ENCODE measurements at regions not wholly inside any gene's neighbourhood (a gene's known extent, or its start where the extent isn't known, plus 50 kb on each side); places are given as distances from the start of the nearest gene placed in this dataset.

DNA sequence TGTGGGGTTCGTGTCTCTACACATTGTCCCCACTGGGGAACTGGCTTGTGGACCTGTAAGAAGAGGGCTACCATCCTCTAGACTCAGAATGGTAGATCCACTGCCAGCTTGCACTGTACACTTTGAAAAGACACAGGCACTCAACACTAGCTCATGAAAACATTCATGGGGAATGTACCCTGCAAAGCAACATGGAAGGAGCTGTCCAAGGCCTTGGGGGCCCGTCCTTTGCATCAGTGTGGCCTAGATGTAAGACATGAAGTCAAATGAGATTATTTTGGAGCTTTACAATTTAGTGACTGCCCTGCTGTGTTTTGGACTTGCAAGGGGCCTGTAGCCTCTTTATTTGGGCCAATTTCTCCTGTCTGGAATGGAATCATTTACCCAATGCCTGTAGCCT is 399.0 kb upstream of the PCDH15 start:
- ChIA-PET CTCF (no interaction called here), POLR2A (no interaction called here)
- TF ChIP-seq, protein P1, sequence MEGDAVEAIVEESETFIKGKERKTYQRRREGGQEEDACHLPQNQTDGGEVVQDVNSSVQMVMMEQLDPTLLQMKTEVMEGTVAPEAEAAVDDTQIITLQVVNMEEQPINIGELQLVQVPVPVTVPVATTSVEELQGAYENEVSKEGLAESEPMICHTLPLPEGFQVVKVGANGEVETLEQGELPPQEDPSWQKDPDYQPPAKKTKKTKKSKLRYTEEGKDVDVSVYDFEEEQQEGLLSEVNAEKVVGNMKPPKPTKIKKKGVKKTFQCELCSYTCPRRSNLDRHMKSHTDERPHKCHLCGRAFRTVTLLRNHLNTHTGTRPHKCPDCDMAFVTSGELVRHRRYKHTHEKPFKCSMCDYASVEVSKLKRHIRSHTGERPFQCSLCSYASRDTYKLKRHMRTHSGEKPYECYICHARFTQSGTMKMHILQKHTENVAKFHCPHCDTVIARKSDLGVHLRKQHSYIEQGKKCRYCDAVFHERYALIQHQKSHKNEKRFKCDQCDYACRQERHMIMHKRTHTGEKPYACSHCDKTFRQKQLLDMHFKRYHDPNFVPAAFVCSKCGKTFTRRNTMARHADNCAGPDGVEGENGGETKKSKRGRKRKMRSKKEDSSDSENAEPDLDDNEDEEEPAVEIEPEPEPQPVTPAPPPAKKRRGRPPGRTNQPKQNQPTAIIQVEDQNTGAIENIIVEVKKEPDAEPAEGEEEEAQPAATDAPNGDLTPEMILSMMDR (IDR thresholded peaks at IDR 0.05; ENCODE audit: insufficient read depth, low read length, missing control alignments) = no peak
- DNase-seq (ENCODE audit: low read depth, low spot score) = no peak
- H3K4me3 ChIP-seq (ENCODE audit: low read depth, low read length) = no peak overlapping the region

DNA sequence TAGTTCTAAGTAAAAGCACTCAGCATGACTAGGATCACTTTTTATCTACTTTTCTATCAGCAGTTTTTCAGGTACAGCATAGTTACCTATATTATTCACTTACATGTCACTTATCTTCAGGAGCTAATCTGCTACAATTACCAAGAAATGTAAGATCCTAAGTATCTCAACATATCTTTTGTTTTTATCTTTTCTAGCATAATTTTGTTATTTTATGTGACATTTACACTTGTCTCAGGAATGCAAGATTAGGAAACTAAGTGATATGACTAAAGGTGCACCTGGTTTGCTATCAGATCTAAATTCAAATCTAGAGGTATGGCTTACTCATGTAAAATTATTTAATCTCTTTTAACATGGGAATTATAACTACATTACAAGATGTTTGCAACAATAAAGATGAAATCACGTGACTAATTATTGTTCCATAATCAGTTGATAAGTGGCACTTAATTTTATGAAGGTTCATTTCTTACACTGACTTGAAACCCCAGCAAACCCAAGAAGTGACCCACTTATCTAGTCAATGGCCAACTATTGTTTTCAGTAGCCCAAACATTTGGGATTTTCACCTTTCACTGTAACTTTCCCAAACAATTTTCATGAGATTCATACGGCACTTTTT is 390.3 kb upstream of the PCDH15 start:
- DNase-seq (ENCODE audit: low read depth, low spot score) = no peak
- H3K4me3 ChIP-seq (ENCODE audit: low read depth, low read length) = no peak overlapping the region
- ChIA-PET CTCF (no interaction called here), POLR2A (no interaction called here)
- TF ChIP-seq, protein P1 (IDR thresholded peaks at IDR 0.05; ENCODE audit: insufficient read depth, low read length, missing control alignments) = no peak

DNA sequence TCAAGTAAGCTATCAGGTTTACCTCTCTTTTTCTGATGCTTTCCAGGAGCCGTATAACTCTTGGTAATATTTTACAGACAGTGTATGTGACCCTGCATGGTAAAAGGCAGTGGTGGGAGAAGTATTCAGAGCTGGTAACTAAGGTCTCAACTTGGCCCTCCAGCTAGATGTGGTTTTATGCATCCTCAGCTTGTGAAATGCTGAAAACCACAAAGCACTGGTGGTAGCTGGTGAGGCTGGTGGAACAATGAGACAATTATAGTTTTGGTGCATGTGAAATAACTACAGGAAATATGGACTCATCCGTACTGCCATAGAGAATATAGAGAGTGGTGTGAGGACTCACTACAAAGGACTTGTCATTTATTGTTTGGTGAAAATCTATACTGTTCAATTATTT is 383.0 kb upstream of the PCDH15 start:
- CTCF ChIA-PET = no interaction called here
- no peak for DNase-seq (ENCODE audit: low read depth, low spot score)
- TF ChIP-seq, protein P1 (IDR thresholded peaks at IDR 0.05; ENCODE audit: insufficient read depth, low read length, missing control alignments) = no peak
- no peak overlapping the region for H3K4me3 ChIP-seq (ENCODE audit: low read depth, low read length)
- POLR2A ChIA-PET = no interaction called here

DNA sequence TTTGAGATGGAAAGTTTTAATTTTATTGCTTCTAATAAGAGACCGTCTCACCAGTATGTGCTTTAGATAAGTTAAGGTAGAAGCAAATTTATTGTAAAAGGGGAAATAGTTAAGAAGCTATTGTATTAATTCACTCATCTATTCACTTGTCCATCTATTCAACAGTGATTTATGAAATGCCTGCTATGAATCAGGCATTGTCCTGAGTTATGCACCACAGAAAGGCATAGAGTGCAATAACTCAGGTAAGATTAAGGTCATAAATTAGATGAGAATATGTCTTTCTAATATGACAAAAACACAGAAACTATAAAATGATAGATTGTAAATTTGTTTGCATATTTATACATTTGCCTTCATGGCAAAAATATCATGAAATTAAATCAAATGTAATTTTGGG is 379.3 kb upstream of the PCDH15 start:
- no peak for DNase-seq (ENCODE audit: low read depth, low spot score)
- ChIA-PET CTCF (no interaction called here), POLR2A (no interaction called here)
- TF ChIP-seq, protein P1 (IDR thresholded peaks at IDR 0.05; ENCODE audit: insufficient read depth, low read length, missing control alignments) = no peak
- H3K4me3 ChIP-seq (ENCODE audit: low read depth, low read length) = no peak overlapping the region

DNA sequence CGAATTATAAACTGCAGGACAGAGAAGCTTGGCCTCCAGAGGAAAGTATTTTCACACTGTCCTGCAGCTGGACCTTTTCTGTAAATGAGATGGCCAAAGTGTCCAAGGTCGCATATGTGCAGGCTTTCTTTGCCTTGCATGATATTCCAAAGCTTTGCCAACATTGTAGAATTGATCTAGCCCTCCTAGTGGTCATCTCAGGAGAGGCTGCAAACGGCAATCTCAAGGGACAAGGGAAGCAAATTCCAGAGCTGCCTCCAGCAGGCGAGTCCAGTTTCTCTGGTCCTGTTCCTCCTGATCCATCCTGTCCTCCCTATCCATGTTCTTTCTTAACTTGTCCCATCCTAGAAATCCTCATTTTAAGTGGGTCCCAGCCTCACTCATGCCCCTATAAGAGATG is 373.4 kb upstream of the PCDH15 start:
- CTCF ChIA-PET = no interaction called here
- DNase-seq (ENCODE audit: low read depth, low spot score) = no peak
- POLR2A ChIA-PET = no interaction called here
- no peak overlapping the region for H3K4me3 ChIP-seq (ENCODE audit: low read depth, low read length)
- TF ChIP-seq, protein P1 (IDR thresholded peaks at IDR 0.05; ENCODE audit: insufficient read depth, low read length, missing control alignments) = no peak

DNA sequence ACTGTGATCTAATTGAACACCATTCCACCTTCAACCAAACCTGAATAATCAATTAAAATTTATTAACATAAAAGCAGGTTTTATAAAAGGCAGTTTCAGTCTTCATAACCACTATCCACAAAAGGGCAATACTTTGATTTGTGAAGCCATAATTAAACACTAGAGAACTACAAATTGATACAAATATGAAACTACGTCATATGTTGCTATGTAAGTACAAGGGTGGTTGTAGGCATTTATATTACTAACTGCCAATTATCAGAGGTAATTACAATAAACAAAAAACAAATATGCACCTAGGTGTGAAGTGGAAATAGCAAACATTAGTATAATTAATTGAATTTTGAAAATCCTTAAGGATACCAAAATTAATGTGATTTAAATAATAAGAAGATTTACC is 368.5 kb upstream of the PCDH15 start:
- no peak overlapping the region for H3K4me3 ChIP-seq (ENCODE audit: low read depth, low read length)
- CTCF ChIA-PET = no interaction called here
- no peak for DNase-seq (ENCODE audit: low read depth, low spot score)
- TF ChIP-seq, protein P1 (IDR thresholded peaks at IDR 0.05; ENCODE audit: insufficient read depth, low read length, missing control alignments) = no peak
- POLR2A ChIA-PET = no interaction called here

Measured in AG04449 (cell line).